BJ (cell line): ENCODE measurements at regions not wholly inside any gene's neighbourhood (a gene's known extent, or its start where the extent isn't known, plus 50 kb on each side); places are given as distances from the start of the nearest gene placed in this dataset.

Experiments used
- CTCF ChIA-PET: fragments of 350-600 bp; formaldehyde crosslinking; extraction: SDS; loops from one replicate; lab custom pipeline; 2021; ENCODE audit warnings: antibody characterized with exemption, inconsistent platforms; lab: Yijun Ruan, JAX
- POLR2A ChIA-PET: fragments of 300-600 bp; sonication (Branson Sonifier 250); formaldehyde crosslinking; extraction: SDS; loops from one replicate; lab custom pipeline; 2021; ENCODE audit warnings: antibody characterized with exemption; lab: Charles Lee
- DNase-seq: peaks from one replicate; pipeline ENCODE4 v3.0.0-alpha.2; 2011; ENCODE audit warnings: low read depth
- H3K27me3 ChIP-seq: 2 replicates; pipeline ENCODE4 v1.6.0; 2011; ENCODE audit warnings: low read length; ENCODE audit not compliant: control insufficient read depth, insufficient read depth
- H3K36me3 ChIP-seq: 2 replicates; pipeline ENCODE4 v1.5.1; 2011; ENCODE audit warnings: low read length; ENCODE audit not compliant: control insufficient read depth, insufficient read depth
- H3K4me3 ChIP-seq: 2 replicates; pipeline ENCODE4 v1.5.1; 2011; ENCODE audit warnings: low read depth, mild to moderate bottlenecking, control low read depth, low read length
- CTCF ChIP-seq: IDR thresholded peaks from 2 replicates; pipeline ENCODE4 v1.5.1; 2011; ENCODE audit warnings: low read depth, mild to moderate bottlenecking, control low read depth, inconsistent platforms, low read length, moderate library complexity; ENCODE audit not compliant: insufficient read depth

- CTCF ChIA-PET: interaction anchor here (1.3 kb wide), 1 partner anchor 10 kb away, joined by 3 read pairs; no protein-coding TSS in a partner anchor
- TF ChIP-seq CTCF: no peak
- no peak overlapping the region for H3K4me3 ChIP-seq
- no peaks in the 10 kb centered on the region for H3K36me3 ChIP-seq
- H3K27me3 ChIP-seq: peaks cover 18% of the 10 kb centered on the region
- DNase-seq: no peak
- POLR2A ChIA-PET: no interaction called here
Measured at GRCh38 chr22:27307545-27308247, 493.9 kb downstream of the MN1 start.

- no peak for TF ChIP-seq CTCF
- DNase-seq: no peak
- CTCF ChIA-PET: interaction anchor here (1.5 kb wide), 1 partner anchor 15 kb away, joined by 5 read pairs; no protein-coding TSS in a partner anchor
- POLR2A ChIA-PET: no interaction called here
- Histone ChIP-seq H3K36me3 (no peaks in the 10 kb centered on the region), H3K4me3 (no peak overlapping the region), H3K27me3 (peaks cover 19% of the 10 kb centered on the region)
Measured at GRCh38 chr22:27308513-27308912, 493.0 kb downstream of the MN1 start.

GRCh38 chr22:27309697-27310096 lies 491.9 kb downstream of the MN1 start:
- no peak overlapping the region for H3K4me3 ChIP-seq
- ChIA-PET CTCF (interaction anchor here (1.5 kb wide), 1 partner anchor 16 kb away, joined by 5 read pairs; no protein-coding TSS in a partner anchor), POLR2A (no interaction called here)
- no peaks in the 10 kb centered on the region for H3K36me3 ChIP-seq
- no peak for TF ChIP-seq CTCF
- DNase-seq: no peak
- peaks cover 16% of the 10 kb centered on the region for H3K27me3 ChIP-seq

GRCh38 chr22:27310966-27311697 lies 490.4 kb downstream of the MN1 start:
- TF ChIP-seq CTCF: no peak
- H3K36me3 ChIP-seq: no peaks in the 10 kb centered on the region
- ChIA-PET CTCF (no interaction called here), POLR2A (no interaction called here)
- H3K27me3 ChIP-seq: peaks cover 19% of the 10 kb centered on the region
- no peak overlapping the region for H3K4me3 ChIP-seq
- DNase-seq: no peak
